Fibroblast of skin of scalp (primary cell): ENCODE measurements at regions not wholly inside any gene's neighbourhood (a gene's known extent, or its start where the extent isn't known, plus 50 kb on each side); places are given as distances from the start of the nearest gene placed in this dataset.
A peak's percentile ranks its signal among the peaks of the same experiment; 100 is the strongest.
"Not testable (repeated sequence)": the region's sequence is repeated elsewhere in the genome, so short reads cannot be mapped to it uniquely, and the experiment has no call there.

ENCODE experiments used
- DNase-seq: peaks from one replicate; pipeline ENCODE4 v3.0.0-alpha.2; 2013

GRCh38 chr3:20376665-20377217 is 190.7 kb upstream of the SGO1 start:
- DNase-seq = no peak

- DNase-seq = no peak
Observed at GRCh38 chr3:20375302-20375701, 189.3 kb upstream of the SGO1 start.

- not testable (repeated sequence) for DNase-seq
Observed at GRCh38 chr3:20370273-20371063, 184.5 kb upstream of the SGO1 start.

GRCh38 chr3:20361000-20361399 is 175.0 kb upstream of the SGO1 start:
- DNase-seq = no peak

- DNase-seq = no peak
Observed at GRCh38 chr3:20353286-20353685, 167.3 kb upstream of the SGO1 start.

GRCh38 chr3:20352546-20353179 is 166.7 kb upstream of the SGO1 start:
- DNase-seq = no peak

GRCh38 chr3:20350449-20350848 is 164.4 kb upstream of the SGO1 start:
- DNase-seq = no peak

- DNase-seq = no peak
Observed at GRCh38 chr3:20346916-20347315, 160.9 kb upstream of the SGO1 start.

GRCh38 chr3:20346369-20346768 is 160.4 kb upstream of the SGO1 start:
- DNase-seq = no peak

- DNase-seq = no peak
Observed at GRCh38 chr3:20344400-20344959, 158.5 kb upstream of the SGO1 start.

- DNase-seq = no peak
Observed at GRCh38 chr3:20343790-20344189, 157.8 kb upstream of the SGO1 start.

GRCh38 chr3:20340324-20340928 is 154.4 kb upstream of the SGO1 start:
- DNase-seq = peak; percentile 71

GRCh38 chr3:20336572-20336971 is 150.6 kb upstream of the SGO1 start:
- no peak for DNase-seq

- DNase-seq = no peak
Observed at GRCh38 chr3:20334842-20335241, 148.8 kb upstream of the SGO1 start.

- no peak for DNase-seq
Observed at GRCh38 chr3:20327889-20328288, 141.9 kb upstream of the SGO1 start.

GRCh38 chr3:20326541-20326940 is 140.5 kb upstream of the SGO1 start:
- DNase-seq = peak; percentile 12

GRCh38 chr3:20325563-20325962 is 139.6 kb upstream of the SGO1 start:
- DNase-seq = no peak

- peak; percentile 7 for DNase-seq
Observed at GRCh38 chr3:20324664-20325478, 138.9 kb upstream of the SGO1 start.

- no peak for DNase-seq
Observed at GRCh38 chr3:20323307-20323927, 137.4 kb upstream of the SGO1 start.

- DNase-seq = no peak
Observed at GRCh38 chr3:20322085-20322484, 136.1 kb upstream of the SGO1 start.

GRCh38 chr3:20321391-20322047 is 135.5 kb upstream of the SGO1 start:
- no peak for DNase-seq
